HCT116 (cell line): ENCODE measurements at regions not wholly inside any gene's neighbourhood (a gene's known extent, or its start where the extent isn't known, plus 50 kb on each side); places are given as distances from the start of the nearest gene placed in this dataset.

Experiments used
- ATAC-seq: fragments of 200-7000 bp; cut with Tn5 transposase; 2 replicates; pipeline ENCODE4 v1.9.1; 2020; ENCODE audit warnings: mild to moderate bottlenecking, moderate library complexity
- BruUV-seq: library from RNA; stranded (reverse); fragments of 400-500 nt; replicated peaks from 2 replicates; lab custom pipeline; 2021; lab: Mats Ljungman, UMichigan
- CTCF ChIA-PET: fragments of 300-600 bp; sonication (Branson Sonifier 250); formaldehyde crosslinking; loops from one replicate; lab custom pipeline; 2021; ENCODE audit warnings: antibody characterized with exemption; lab: Charles Lee
- POLR2A ChIA-PET: fragments of 300-600, 350-600 bp; sonication (Branson Sonifier 250); formaldehyde crosslinking; loops from one replicate; lab custom pipeline; 2021; ENCODE audit warnings: antibody characterized with exemption; lab: Charles Lee
- RAD21 ChIA-PET, 2 experiments: fragments of 300-600 bp; sonication (Branson Sonifier 250); formaldehyde crosslinking; loops; one replicate each; lab custom pipeline; 2023; ENCODE audit warnings: low total read pairs in 2 of 2; ENCODE audit not compliant: uncharacterized antibody in 2 of 2, unreplicated experiment in 2 of 2, low non-redundant PET in 1 of 2; lab: Charles Lee
- DNase-seq: peaks from one replicate; pipeline ENCODE4 v3.0.0-alpha.2; 2010; ENCODE audit warnings: low read depth, low spot score
- H2AFZ ChIP-seq: fragments of 200-600 bp; shearing (Covaris generic), sonication (generic); 2 replicates; pipeline ENCODE4 v1.6.1; 2017; ENCODE audit warnings: low read depth, mixed run types, mixed read lengths, antibody characterized with exemption, low read length; ENCODE audit not compliant: poor library complexity, severe bottlenecking
- H3K27ac ChIP-seq: 2 replicates; pipeline ENCODE4 v1.5.1; 2012; ENCODE audit warnings: low read depth, low read length
- H3K27me3 ChIP-seq: fragments of 200-600 bp; sonication (generic); 2 replicates; pipeline ENCODE4 v1.6.1; 2016; ENCODE audit warnings: mixed run types, low read length, mixed read lengths; ENCODE audit not compliant: insufficient read depth
- H3K36me3 ChIP-seq, 2 experiments: fragments of 200-500 bp in 1 of 2; fragments of 200-600 bp in 1 of 2; sonication (Bioruptor generic) in 1 of 2; sonication (generic) in 1 of 2; 2 replicates each; pipeline versions ENCODE4 v1.5.1 to v1.6.1; 2014 to 2016; ENCODE audit warnings: low read length in 2 of 2, inconsistent platforms in 1 of 2, mixed read lengths in 1 of 2, mixed run types in 1 of 2; ENCODE audit not compliant: insufficient read depth in 2 of 2, control insufficient read depth in 1 of 2
- H3K4me1 ChIP-seq, 2 experiments: fragments of 200-600 bp in 1 of 2; sonication (generic) in 1 of 2; 2 replicates each; pipeline versions ENCODE4 v1.5.1 to v1.6.1; 2012 to 2017; ENCODE audit warnings: low read length in 2 of 2, inconsistent platforms in 1 of 2, mild to moderate bottlenecking in 1 of 2, mixed read lengths in 1 of 2, mixed run types in 1 of 2, moderate library complexity in 1 of 2; ENCODE audit not compliant: insufficient read depth in 2 of 2, control insufficient read depth in 1 of 2
- H3K4me2 ChIP-seq: fragments of 200-600 bp; sonication (generic); 2 replicates; pipeline ENCODE4 v1.6.1; 2017; ENCODE audit warnings: mixed run types, low read length, mixed read lengths
- H3K4me3 ChIP-seq, 2 experiments: fragments of 200-600 bp in 1 of 2; sonication (generic) in 1 of 2; replicated peaks in 1 of 2; 2 replicates each; pipeline ENCODE4 v1.5.1; 2011 to 2016; ENCODE audit warnings: low read length in 2 of 2, control low read depth in 1 of 2, low read depth in 1 of 2, mild to moderate bottlenecking in 1 of 2, mixed read lengths in 1 of 2, mixed run types in 1 of 2
- H3K79me2 ChIP-seq: fragments of 200-600 bp; sonication (generic); 2 replicates; pipeline ENCODE4 v1.6.1; 2017; ENCODE audit warnings: mild to moderate bottlenecking, mixed run types, low read length, moderate library complexity, mixed read lengths; ENCODE audit not compliant: insufficient read depth
- H3K9ac ChIP-seq: fragments of 200-600 bp; sonication (generic); 2 replicates; pipeline ENCODE4 v1.6.1; 2016; ENCODE audit warnings: low read length, mixed read lengths
- H3K9me2 ChIP-seq: fragments of 200-600 bp; sonication (generic), shearing (Covaris generic); 2 replicates; pipeline ENCODE4 v1.6.1; 2017; ENCODE audit warnings: mixed run types, mild to moderate bottlenecking, moderate library complexity; ENCODE audit not compliant: insufficient read depth
- H3K9me3 ChIP-seq, 2 experiments: fragments of 200-500 bp in 1 of 2; fragments of 200-600 bp in 1 of 2; sonication (Bioruptor generic) in 1 of 2; sonication (generic) in 1 of 2; 2 replicates each; pipeline ENCODE4 v1.6.1; 2014 to 2017; ENCODE audit warnings: low read length in 2 of 2, mixed read lengths in 2 of 2, inconsistent platforms in 1 of 2, low read depth in 1 of 2, mild to moderate bottlenecking in 1 of 2, mixed run types in 1 of 2, moderate library complexity in 1 of 2; ENCODE audit not compliant: control insufficient read depth in 1 of 2, insufficient read depth in 1 of 2
- H4K20me1 ChIP-seq: fragments of 200-600 bp; sonication (generic), shearing (Covaris generic); 2 replicates; pipeline ENCODE4 v1.6.1; 2017; ENCODE audit warnings: mixed run types, mild to moderate bottlenecking, moderate library complexity; ENCODE audit not compliant: insufficient read depth
- EGR1 ChIP-seq: IDR thresholded peaks from 2 replicates; pipeline ENCODE4 v1.6.1; 2012; ENCODE audit warnings: low read depth
- EZH2phosphoT487 ChIP-seq: fragments of 200-600 bp; IDR thresholded peaks from 2 replicates; pipeline ENCODE4 v1.6.1; 2018; ENCODE audit warnings: antibody characterized with exemption, borderline replicate concordance
- JUND ChIP-seq: IDR thresholded peaks from 2 replicates; pipeline ENCODE4 v1.6.1; 2012
- POLR2A ChIP-seq: IDR thresholded peaks from 2 replicates; pipeline ENCODE4 v1.7.0; 2011; ENCODE audit warnings: borderline replicate concordance; ENCODE audit not compliant: insufficient read depth, insufficient read length; ENCODE audit errors: extremely low read depth
- POLR2AphosphoS5 ChIP-seq: IDR thresholded peaks from 2 replicates; pipeline ENCODE4 v1.6.1; 2011; ENCODE audit warnings: mild to moderate bottlenecking, low read depth, low read length, moderate library complexity
- RAD21 ChIP-seq: IDR thresholded peaks from 2 replicates; pipeline ENCODE4 v1.6.1; 2012; ENCODE audit warnings: low read depth, mild to moderate bottlenecking
- SIN3A ChIP-seq: IDR thresholded peaks from 2 replicates; pipeline ENCODE4 v1.6.1; 2012; ENCODE audit warnings: low read depth
- SP1 ChIP-seq: IDR thresholded peaks from 2 replicates; pipeline ENCODE4 v1.6.1; 2012; ENCODE audit warnings: low read depth
- SRF ChIP-seq: IDR thresholded peaks from 2 replicates; pipeline ENCODE4 v1.6.1; 2012; ENCODE audit warnings: low read depth
- TCF7L2 ChIP-seq: IDR thresholded peaks from 2 replicates; pipeline ENCODE4 v1.7.0; 2011; ENCODE audit warnings: borderline replicate concordance, inconsistent platforms; ENCODE audit not compliant: insufficient read depth, insufficient read length; ENCODE audit errors: extremely low read depth
- YY1 ChIP-seq: IDR thresholded peaks from 2 replicates; pipeline ENCODE4 v1.6.1; 2011; ENCODE audit warnings: low read length, low read depth, moderate library complexity, mild to moderate bottlenecking; ENCODE audit not compliant: insufficient replicate concordance; ENCODE audit errors: extremely low read depth
- ZNF274 ChIP-seq: fragments of 200-500 bp; sonication (Bioruptor generic); IDR thresholded peaks from 2 replicates; pipeline ENCODE4 v1.6.1; 2014; ENCODE audit warnings: mild to moderate bottlenecking, low read depth, low read length, inconsistent platforms
- intact Hi-C: fragments of 100-400 bp; cut with micrococcal nuclease; formaldehyde crosslinking; loops from 2 replicates; pipeline ENCODE4 v1.10.0; 2022
- TF ChIP-seq, protein P1 (sequence below): IDR thresholded peaks from 2 replicates; pipeline ENCODE4 v1.6.1; 2012
- TF ChIP-seq, protein P2 (sequence below): IDR thresholded peaks from 2 replicates; pipeline ENCODE4 v1.6.1; 2012
- TF ChIP-seq, protein P3 (sequence below), 3 experiments: fragments of 200-600 bp in 1 of 3; sonication (generic) in 1 of 3; IDR thresholded peaks in 2 of 3; conservative IDR thresholded peaks in 1 of 3; 2 replicates each; pipeline ENCODE4 v1.5.1; 2012 to 2017; ENCODE audit warnings: low read depth in 2 of 3, low read length in 2 of 3, antibody characterized with exemption in 1 of 3, borderline replicate concordance in 1 of 3, control low read depth in 1 of 3, mild to moderate bottlenecking in 1 of 3, mixed read lengths in 1 of 3, mixed run types in 1 of 3, moderate library complexity in 1 of 3; ENCODE audit not compliant: insufficient read depth in 1 of 3

DNA sequence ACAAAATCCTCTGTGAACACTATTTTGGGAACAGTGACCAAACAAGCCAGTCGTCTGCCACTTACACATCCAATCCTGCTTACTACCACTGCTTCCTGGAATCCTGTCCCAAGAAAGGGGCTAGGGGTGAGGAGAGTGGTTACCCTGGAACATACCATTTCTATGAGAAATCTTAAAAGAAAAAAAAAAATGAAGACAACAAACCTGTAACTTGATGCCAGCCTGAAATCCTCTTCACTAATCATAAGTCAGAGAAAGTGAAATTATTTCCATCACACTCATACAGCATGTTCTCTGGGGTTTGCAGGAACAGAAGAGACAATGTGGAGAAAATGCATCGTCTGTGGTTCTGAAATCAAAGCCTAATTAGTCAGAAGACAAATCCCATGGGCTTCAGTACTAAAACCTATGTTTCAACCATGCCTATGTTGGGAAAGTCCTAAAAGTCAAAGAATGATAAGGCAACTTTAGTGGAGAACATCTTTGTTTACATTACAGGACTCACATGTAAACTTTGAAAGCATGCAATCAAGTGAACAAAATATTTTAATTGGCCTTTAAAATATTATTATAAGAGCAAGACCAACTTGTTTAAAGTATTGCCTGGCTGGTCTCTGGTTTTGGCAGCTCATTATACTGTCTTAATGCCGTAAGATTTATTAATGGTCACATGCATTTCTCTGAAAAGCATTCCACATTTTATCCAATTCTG lies 220.7 kb downstream of the LTN1 start:
- no peak for DNase-seq
- intact Hi-C loops = no loop called here
- CTCF ChIA-PET = no interaction called here

More for the DNA sequence above, 220.7 kb downstream of the LTN1 start:
- POLR2A ChIA-PET = no interaction called here
- RAD21 ChIA-PET = no interaction called here
- TF ChIP-seq JUND (no peak), POLR2A (no peak), TCF7L2 (no peak), SP1 (no peak), EZH2phosphoT487 (no peak), EGR1 (no peak), YY1 (no peak), SIN3A (no peak), SRF (no peak), ZNF274 (no peak), POLR2AphosphoS5 (no peak), RAD21 (no peak)
- TF ChIP-seq, protein P1, sequence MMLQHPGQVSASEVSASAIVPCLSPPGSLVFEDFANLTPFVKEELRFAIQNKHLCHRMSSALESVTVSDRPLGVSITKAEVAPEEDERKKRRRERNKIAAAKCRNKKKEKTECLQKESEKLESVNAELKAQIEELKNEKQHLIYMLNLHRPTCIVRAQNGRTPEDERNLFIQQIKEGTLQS = no peak
- TF ChIP-seq, protein P2, sequence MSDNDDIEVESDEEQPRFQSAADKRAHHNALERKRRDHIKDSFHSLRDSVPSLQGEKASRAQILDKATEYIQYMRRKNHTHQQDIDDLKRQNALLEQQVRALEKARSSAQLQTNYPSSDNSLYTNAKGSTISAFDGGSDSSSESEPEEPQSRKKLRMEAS = no peak
- TF ChIP-seq, protein P3, sequence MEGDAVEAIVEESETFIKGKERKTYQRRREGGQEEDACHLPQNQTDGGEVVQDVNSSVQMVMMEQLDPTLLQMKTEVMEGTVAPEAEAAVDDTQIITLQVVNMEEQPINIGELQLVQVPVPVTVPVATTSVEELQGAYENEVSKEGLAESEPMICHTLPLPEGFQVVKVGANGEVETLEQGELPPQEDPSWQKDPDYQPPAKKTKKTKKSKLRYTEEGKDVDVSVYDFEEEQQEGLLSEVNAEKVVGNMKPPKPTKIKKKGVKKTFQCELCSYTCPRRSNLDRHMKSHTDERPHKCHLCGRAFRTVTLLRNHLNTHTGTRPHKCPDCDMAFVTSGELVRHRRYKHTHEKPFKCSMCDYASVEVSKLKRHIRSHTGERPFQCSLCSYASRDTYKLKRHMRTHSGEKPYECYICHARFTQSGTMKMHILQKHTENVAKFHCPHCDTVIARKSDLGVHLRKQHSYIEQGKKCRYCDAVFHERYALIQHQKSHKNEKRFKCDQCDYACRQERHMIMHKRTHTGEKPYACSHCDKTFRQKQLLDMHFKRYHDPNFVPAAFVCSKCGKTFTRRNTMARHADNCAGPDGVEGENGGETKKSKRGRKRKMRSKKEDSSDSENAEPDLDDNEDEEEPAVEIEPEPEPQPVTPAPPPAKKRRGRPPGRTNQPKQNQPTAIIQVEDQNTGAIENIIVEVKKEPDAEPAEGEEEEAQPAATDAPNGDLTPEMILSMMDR (IDR thresholded peaks at IDR 0.05 in 2 of 3, conservative IDR thresholded peaks at IDR 0.05 in 1 of 3; ENCODE audit: borderline replicate concordance in 1 of 3, insufficient read depth in 1 of 3, low read depth in 2 of 3, low read length in 2 of 3) = no peak
- Histone ChIP-seq H2AFZ (no peak overlapping the region), H4K20me1 (no peaks in the 10 kb centered on the region), H3K9me3 (no peaks in the 10 kb centered on the region), H3K36me3 (no peaks in the 10 kb centered on the region), H3K4me3 (no peak overlapping the region), H3K27ac (no peak overlapping the region), H3K79me2 (no peaks in the 10 kb centered on the region), H3K4me1 (no peaks in the 10 kb centered on the region), H3K9me2 (no peaks in the 10 kb centered on the region), H3K9ac (no peak overlapping the region), H3K4me2 (no peak overlapping the region), H3K27me3 (peaks cover 5% of the 10 kb centered on the region; the same call in 1 of the 2 replicates)
- BruUV-seq = no TSS peak
- no peak for ATAC-seq
